HEK293 (cell line): ENCODE measurements at regions not wholly inside any gene's neighbourhood (a gene's known extent, or its start where the extent isn't known, plus 50 kb on each side); places are given as distances from the start of the nearest gene placed in this dataset.
"Not testable (repeated sequence)": the region's sequence is repeated elsewhere in the genome, so short reads cannot be mapped to it uniquely, and the experiment has no call there.

Experiments used
- CTCF ChIA-PET: fragments of 350-600 bp; formaldehyde crosslinking; extraction: SDS; loops from one replicate; lab custom pipeline; 2021; ENCODE audit warnings: antibody characterized with exemption; lab: Yijun Ruan, JAX
- POLR2A ChIA-PET: fragments of 300-600 bp; formaldehyde crosslinking; extraction: SDS; loops from one replicate; lab custom pipeline; 2020; ENCODE audit warnings: antibody characterized with exemption, inconsistent platforms; lab: Yijun Ruan, JAX
- H3K27ac ChIP-seq: fragments of 200-500 bp; sonication (Bioruptor generic); 2 replicates; pipeline ENCODE4 v1.5.1; 2014; ENCODE audit warnings: low read depth, low read length, control low read depth, inconsistent platforms; ENCODE audit errors: extremely low read depth
- H3K36me3 ChIP-seq, 2 experiments: fragments of 200-500 bp in 1 of 2; sonication (Bioruptor generic) in 1 of 2; 1 replicate in 1 of 2; 2 replicates in 1 of 2; pipeline ENCODE4 v1.5.1; 2014 to 2017; ENCODE audit warnings: inconsistent platforms in 2 of 2, low read length in 2 of 2; ENCODE audit not compliant: control insufficient read depth in 2 of 2, insufficient read depth in 1 of 2
- H3K4me1 ChIP-seq: fragments of 200-500 bp; sonication (Bioruptor generic); 2 replicates; pipeline ENCODE4 v1.5.1; 2014; ENCODE audit warnings: mild to moderate bottlenecking, low read length, inconsistent platforms; ENCODE audit not compliant: control insufficient read depth, insufficient read depth
- H3K4me3 ChIP-seq: 2 replicates; pipeline ENCODE4 v1.5.1; 2011; ENCODE audit warnings: low read depth, mild to moderate bottlenecking, control low read depth, low read length, moderate library complexity
- H3K9me3 ChIP-seq: fragments of 200-500 bp; sonication (Bioruptor generic); 2 replicates; pipeline ENCODE4 v1.5.1; 2014; ENCODE audit warnings: low read depth, low read length, inconsistent platforms; ENCODE audit not compliant: control insufficient read depth, insufficient read depth
- EGR2 ChIP-seq: fragments of 450-650 bp; formaldehyde crosslinking; IDR thresholded peaks from 2 replicates; pipeline ENCODE4 v1.5.1; 2016; ENCODE audit warnings: low read depth, missing biosample characterization, missing genetic modification characterization
- GLI2 ChIP-seq: fragments of 450-650 bp; formaldehyde crosslinking; IDR thresholded peaks from 2 replicates; pipeline ENCODE4; 2017; ENCODE audit warnings: missing biosample characterization, missing genetic modification characterization, low read depth, borderline replicate concordance
- GLI4 ChIP-seq: fragments of 450-650 bp; formaldehyde crosslinking; IDR thresholded peaks from 2 replicates; pipeline ENCODE4 v1.5.1; 2016; ENCODE audit warnings: missing biosample characterization, missing genetic modification characterization
- KLF16 ChIP-seq: fragments of 450-650 bp; formaldehyde crosslinking; IDR thresholded peaks from 2 replicates; pipeline ENCODE4 v1.5.1; 2017; ENCODE audit warnings: missing biosample characterization, missing genetic modification characterization
- KLF17 ChIP-seq: fragments of 450-650 bp; formaldehyde crosslinking; IDR thresholded peaks from 2 replicates; pipeline ENCODE4 v1.5.1; 2016; ENCODE audit warnings: missing biosample characterization, missing genetic modification characterization
- SCRT2 ChIP-seq: fragments of 450-650 bp; formaldehyde crosslinking; IDR thresholded peaks from 2 replicates; pipeline ENCODE4 v1.5.1; 2016; ENCODE audit warnings: missing biosample characterization, missing genetic modification characterization
- SP2 ChIP-seq: fragments of 450-650 bp; formaldehyde crosslinking; IDR thresholded peaks from 2 replicates; pipeline ENCODE4 v1.5.1; 2016; ENCODE audit warnings: missing biosample characterization, missing genetic modification characterization
- ZBTB17 ChIP-seq: fragments of 450-650 bp; formaldehyde crosslinking; IDR thresholded peaks from 2 replicates; pipeline ENCODE4 v1.5.1; 2016; ENCODE audit warnings: missing biosample characterization, missing genetic modification characterization
- ZNF133 ChIP-seq: fragments of 450-650 bp; formaldehyde crosslinking; IDR thresholded peaks from 2 replicates; pipeline ENCODE4 v1.5.1; 2016; ENCODE audit warnings: missing biosample characterization, missing genetic modification characterization
- ZNF239 ChIP-seq: fragments of 450-650 bp; formaldehyde crosslinking; IDR thresholded peaks from 2 replicates; pipeline ENCODE4 v1.5.1; 2016; ENCODE audit warnings: missing biosample characterization, missing genetic modification characterization
- ZNF24 ChIP-seq: fragments of 450-650 bp; formaldehyde crosslinking; IDR thresholded peaks from 2 replicates; pipeline ENCODE4 v1.5.1; 2016; ENCODE audit warnings: missing biosample characterization, missing genetic modification characterization
- ZNF292 ChIP-seq: fragments of 450-650 bp; formaldehyde crosslinking; IDR thresholded peaks from 2 replicates; pipeline ENCODE4 v1.5.1; 2016; ENCODE audit warnings: low read depth, missing biosample characterization, missing genetic modification characterization, borderline replicate concordance
- ZNF362 ChIP-seq: fragments of 450-650 bp; formaldehyde crosslinking; IDR thresholded peaks from 2 replicates; pipeline ENCODE4 v1.5.1; 2016; ENCODE audit warnings: missing biosample characterization, missing genetic modification characterization
- ZNF37A ChIP-seq: fragments of 450-650 bp; IDR thresholded peaks from 2 replicates; pipeline ENCODE4 v1.5.1; 2018; ENCODE audit warnings: missing biosample characterization, missing genetic modification characterization
- ZNF423 ChIP-seq: fragments of 450-650 bp; formaldehyde crosslinking; IDR thresholded peaks from 2 replicates; pipeline ENCODE4 v1.5.1; 2016; ENCODE audit warnings: missing biosample characterization, missing genetic modification characterization
- ZNF426 ChIP-seq: fragments of 450-650 bp; formaldehyde crosslinking; IDR thresholded peaks from 2 replicates; pipeline ENCODE4 v1.5.1; 2017; ENCODE audit warnings: missing biosample characterization, missing genetic modification characterization, mild to moderate bottlenecking, inconsistent platforms, moderate library complexity
- ZNF530 ChIP-seq: fragments of 450-650 bp; formaldehyde crosslinking; IDR thresholded peaks from 2 replicates; pipeline ENCODE4 v1.5.1; 2016; ENCODE audit warnings: low read depth, missing biosample characterization, missing genetic modification characterization
- ZNF664 ChIP-seq: fragments of 450-650 bp; formaldehyde crosslinking; IDR thresholded peaks from 2 replicates; pipeline ENCODE4 v1.5.1; 2016; ENCODE audit warnings: missing biosample characterization, missing genetic modification characterization
- ZSCAN18 ChIP-seq: fragments of 450-650 bp; formaldehyde crosslinking; IDR thresholded peaks from 2 replicates; pipeline ENCODE4 v1.5.1; 2016; ENCODE audit warnings: missing biosample characterization, missing genetic modification characterization

- H3K4me1 ChIP-seq, H3K27ac ChIP-seq, POLR2A ChIA-PET, CTCF ChIA-PET, H3K4me3 ChIP-seq: not testable (repeated sequence)
- TF ChIP-seq ZNF133 (tag by site-specific recombination): peak; percentile 75
- TF ChIP-seq, all 188 proteins: peak for 1; not testable (repeated sequence) for 187
- H3K36me3 ChIP-seq, H3K9me3 ChIP-seq: not testable (repeated sequence)
Measured at GRCh38 chr9:74057051-74057450, 440.1 kb upstream of the RORB start.

- H3K4me1 ChIP-seq: no peaks in the 10 kb centered on the region
- ChIA-PET CTCF (no interaction called here), POLR2A (no interaction called here)
- no peaks in the 10 kb centered on the region for H3K9me3 ChIP-seq
- H3K4me3 ChIP-seq: no peak overlapping the region
- no peak for TF ChIP-seq ZNF362
- no peak for TF ChIP-seq ZNF423 (tag by site-specific recombination)
- no peak for TF ChIP-seq ZNF530 (tag by site-specific recombination)
- TF ChIP-seq GLI4 (tag by site-specific recombination): no peak
- TF ChIP-seq ZBTB17 (tag by site-specific recombination): no peak
- TF ChIP-seq ZSCAN18 (tag by site-specific recombination): no peak
- TF ChIP-seq EGR2 (tag by site-specific recombination): no peak
- TF ChIP-seq ZNF239: no peak
- no peak for TF ChIP-seq SCRT2
- no peak for TF ChIP-seq ZNF664 (tag by site-specific recombination)
- no peak for TF ChIP-seq ZNF24
- no peak for TF ChIP-seq SP2
- TF ChIP-seq ZNF292 (tag by site-specific recombination): no peak
- TF ChIP-seq ZNF426 (tag by site-specific recombination): no peak
- no peak for TF ChIP-seq KLF17 (tag by site-specific recombination)
- no peaks in the 10 kb centered on the region for H3K36me3 ChIP-seq
- no peak overlapping the region for H3K27ac ChIP-seq
Measured at GRCh38 chr9:74064702-74065101, 432.4 kb upstream of the RORB start.

- Histone ChIP-seq H3K4me1 (no peaks in the 10 kb centered on the region), H3K27ac (no peak overlapping the region), H3K9me3 (no peaks in the 10 kb centered on the region), H3K4me3 (no peak overlapping the region), H3K36me3 (no peaks in the 10 kb centered on the region)
- ChIA-PET POLR2A (no interaction called here), CTCF (no interaction called here)
- no peak for TF ChIP-seq GLI2
- no peak for TF ChIP-seq ZNF37A (tag by site-specific recombination)
- no peak for TF ChIP-seq KLF16 (tag by site-specific recombination)
Measured at GRCh38 chr9:74066128-74066527, 431.0 kb upstream of the RORB start.
